ENCODE measurements at regions not wholly inside any gene's neighbourhood (a gene's known extent, or its start where the extent isn't known, plus 50 kb on each side); places are given as distances from the start of the nearest gene placed in this dataset.

DNA sequence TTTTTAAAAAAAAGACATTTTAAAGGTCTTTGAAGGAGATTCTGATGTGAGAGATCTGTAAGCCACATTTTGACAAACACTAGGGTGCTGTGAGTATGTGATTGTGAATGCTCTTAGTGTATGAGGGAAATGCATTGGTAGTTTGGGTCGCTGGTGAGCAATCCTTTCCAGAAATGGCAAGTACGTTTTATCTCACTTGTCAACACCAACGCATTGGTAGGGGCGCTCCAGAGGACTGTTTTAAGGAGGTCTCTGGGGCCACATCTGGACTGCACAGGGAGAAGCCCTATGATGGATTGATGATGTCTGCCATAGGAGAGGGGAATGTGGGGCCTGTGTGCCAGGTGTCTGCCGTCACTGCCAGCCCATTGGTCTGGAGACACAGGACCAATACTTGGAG lies 522.6 kb downstream of the BNC2 start:
- Histone ChIP-seq H2AFZ (no peak overlapping the region), H3K4me3 (no peak overlapping the region), H3K79me2 (ENCODE audit: low read depth) (no peaks in the 10 kb centered on the region), H3K27ac (no peak overlapping the region), H3K9me3 (ENCODE audit: insufficient read depth, low read depth) (no peaks in the 10 kb centered on the region), H3K4me2 (no peak overlapping the region), H3F3A (ENCODE audit: insufficient read depth, low read depth) (no peaks in the 10 kb centered on the region), H3K36me3 (ENCODE audit: low read depth) (no peaks in the 10 kb centered on the region), H3K4me1 (replicated peaks; ENCODE audit: insufficient read depth) (peaks cover 6% of the 10 kb centered on the region), H4K20me1 (ENCODE audit: insufficient read depth) (no peaks in the 10 kb centered on the region), H3K9me2 (ENCODE audit: insufficient read depth) (no peaks in the 10 kb centered on the region), H3K27me3 (ENCODE audit: insufficient read depth, low read depth) (no peaks in the 10 kb centered on the region)
- ChIA-PET CTCF (no interaction called here), POLR2A (ENCODE audit: unreplicated experiment) (no interaction called here)
- BruUV-seq (replicated peaks), result no TSS peak
- intact Hi-C loops (cut with micrococcal nuclease; ENCODE audit: unreplicated experiment), result no loop called here
- TF ChIP-seq EZH2 (IDR thresholded peaks at IDR 0.05; ENCODE audit: low read depth), result no peak
- TF ChIP-seq, protein P1, sequence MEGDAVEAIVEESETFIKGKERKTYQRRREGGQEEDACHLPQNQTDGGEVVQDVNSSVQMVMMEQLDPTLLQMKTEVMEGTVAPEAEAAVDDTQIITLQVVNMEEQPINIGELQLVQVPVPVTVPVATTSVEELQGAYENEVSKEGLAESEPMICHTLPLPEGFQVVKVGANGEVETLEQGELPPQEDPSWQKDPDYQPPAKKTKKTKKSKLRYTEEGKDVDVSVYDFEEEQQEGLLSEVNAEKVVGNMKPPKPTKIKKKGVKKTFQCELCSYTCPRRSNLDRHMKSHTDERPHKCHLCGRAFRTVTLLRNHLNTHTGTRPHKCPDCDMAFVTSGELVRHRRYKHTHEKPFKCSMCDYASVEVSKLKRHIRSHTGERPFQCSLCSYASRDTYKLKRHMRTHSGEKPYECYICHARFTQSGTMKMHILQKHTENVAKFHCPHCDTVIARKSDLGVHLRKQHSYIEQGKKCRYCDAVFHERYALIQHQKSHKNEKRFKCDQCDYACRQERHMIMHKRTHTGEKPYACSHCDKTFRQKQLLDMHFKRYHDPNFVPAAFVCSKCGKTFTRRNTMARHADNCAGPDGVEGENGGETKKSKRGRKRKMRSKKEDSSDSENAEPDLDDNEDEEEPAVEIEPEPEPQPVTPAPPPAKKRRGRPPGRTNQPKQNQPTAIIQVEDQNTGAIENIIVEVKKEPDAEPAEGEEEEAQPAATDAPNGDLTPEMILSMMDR (conservative IDR thresholded peaks at IDR 0.05), result no peak
- DNase-seq, result no peak

DNA sequence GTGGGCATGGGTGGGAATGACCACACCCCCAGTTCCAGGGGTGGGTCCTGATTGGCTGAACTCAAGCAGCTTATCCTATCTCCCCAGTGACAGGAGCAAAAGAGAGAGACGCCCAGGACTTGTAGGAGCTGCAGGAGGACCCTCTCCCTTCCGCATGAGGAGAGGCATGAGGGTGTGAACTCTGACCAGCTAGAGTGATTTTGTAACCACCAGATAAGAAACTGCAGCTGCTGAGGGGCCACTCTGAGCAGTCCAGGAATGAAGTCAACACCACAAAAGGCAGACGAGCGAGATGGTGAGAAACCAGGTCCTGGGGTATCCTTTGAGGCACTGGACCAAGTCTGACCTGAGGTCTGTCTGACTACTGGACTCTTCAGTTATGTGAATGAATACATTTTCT lies 521.9 kb downstream of the BNC2 start:
- no peaks in the 10 kb centered on the region for H3F3A ChIP-seq (ENCODE audit: insufficient read depth, low read depth)
- DNase-seq, result no peak
- no peak overlapping the region for H3K4me2 ChIP-seq
- H3K4me3 ChIP-seq, result no peak overlapping the region
- TF ChIP-seq EZH2 (IDR thresholded peaks at IDR 0.05; ENCODE audit: low read depth), result no peak
- TF ChIP-seq, protein P1 (conservative IDR thresholded peaks at IDR 0.05), result no peak
- ChIA-PET CTCF (no interaction called here), POLR2A (ENCODE audit: unreplicated experiment) (no interaction called here)
- H2AFZ ChIP-seq, result no peak overlapping the region
- no peaks in the 10 kb centered on the region for H3K9me3 ChIP-seq (ENCODE audit: insufficient read depth, low read depth)
- intact Hi-C loops (cut with micrococcal nuclease; ENCODE audit: unreplicated experiment), result no loop called here
- no peaks in the 10 kb centered on the region for H3K79me2 ChIP-seq (ENCODE audit: low read depth)
- no TSS peak for BruUV-seq (replicated peaks)
- peaks cover 12% of the 10 kb centered on the region for H3K4me1 ChIP-seq (replicated peaks; ENCODE audit: insufficient read depth)
- H3K27me3 ChIP-seq (ENCODE audit: insufficient read depth, low read depth), result no peaks in the 10 kb centered on the region
- no peaks in the 10 kb centered on the region for H3K36me3 ChIP-seq (ENCODE audit: low read depth)
- no peaks in the 10 kb centered on the region for H3K9me2 ChIP-seq (ENCODE audit: insufficient read depth)
- no peaks in the 10 kb centered on the region for H4K20me1 ChIP-seq (ENCODE audit: insufficient read depth)
- no peak overlapping the region for H3K27ac ChIP-seq

DNA sequence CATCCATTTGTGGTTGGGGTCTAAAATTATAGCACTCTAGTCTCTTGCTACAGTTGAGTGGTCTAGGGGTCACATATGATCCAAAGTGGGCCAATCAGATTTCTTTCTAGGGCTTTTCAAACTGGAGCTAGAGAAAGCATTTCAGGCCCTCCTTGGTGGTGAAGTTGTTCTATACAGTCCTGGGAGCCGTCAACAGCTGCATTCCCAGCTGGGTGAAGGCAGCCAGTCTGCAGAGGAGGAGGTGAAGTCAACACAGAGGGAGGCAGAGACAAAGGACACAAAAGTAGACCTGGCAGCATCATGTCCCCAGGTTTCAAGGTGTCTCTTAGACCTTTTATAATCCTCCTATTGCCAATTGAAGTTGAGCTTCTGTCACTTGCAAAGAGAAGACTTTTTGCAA lies 518.2 kb downstream of the BNC2 start:
- H2AFZ ChIP-seq, result no peak overlapping the region
- no peak for DNase-seq
- H3K4me2 ChIP-seq, result no peak overlapping the region
- peaks cover 13% of the 10 kb centered on the region for H3K4me1 ChIP-seq (replicated peaks; ENCODE audit: insufficient read depth)
- ChIA-PET POLR2A (ENCODE audit: unreplicated experiment) (no interaction called here), CTCF (no interaction called here)
- H4K20me1 ChIP-seq (ENCODE audit: insufficient read depth), result no peaks in the 10 kb centered on the region
- H3K27ac ChIP-seq, result no peak overlapping the region
- no peaks in the 10 kb centered on the region for H3K9me3 ChIP-seq (ENCODE audit: insufficient read depth, low read depth)
- TF ChIP-seq, protein P1 (conservative IDR thresholded peaks at IDR 0.05), result no peak
- TF ChIP-seq EZH2 (IDR thresholded peaks at IDR 0.05; ENCODE audit: low read depth), result no peak
- H3K9me2 ChIP-seq (ENCODE audit: insufficient read depth), result no peaks in the 10 kb centered on the region
- H3K79me2 ChIP-seq (ENCODE audit: low read depth), result no peaks in the 10 kb centered on the region
- H3K27me3 ChIP-seq (ENCODE audit: insufficient read depth, low read depth), result no peaks in the 10 kb centered on the region
- no peak overlapping the region for H3K4me3 ChIP-seq
- no TSS peak for BruUV-seq (replicated peaks)
- H3F3A ChIP-seq (ENCODE audit: insufficient read depth, low read depth), result no peaks in the 10 kb centered on the region
- H3K36me3 ChIP-seq (ENCODE audit: low read depth), result no peaks in the 10 kb centered on the region
- intact Hi-C loops (cut with micrococcal nuclease; ENCODE audit: unreplicated experiment), result no loop called here
